Body of pancreas (tissue), 4 donors: ENCODE measurements at regions not wholly inside any gene's neighbourhood (a gene's known extent, or its start where the extent isn't known, plus 50 kb on each side); places are given as distances from the start of the nearest gene placed in this dataset.

Experiments used
- CTCF ChIP-seq, 7 experiments: fragments of 450-650 bp in 4 of 7; fragments of 200-600 bp in 3 of 7; sonication (generic) in 3 of 7; IDR thresholded peaks; one replicate each; pipeline ENCODE4 v1.5.1; 2016 to 2019; ENCODE audit warnings: antibody characterized with exemption in 7 of 7
- POLR2A ChIP-seq, 3 donors: fragments of 450-650 bp; IDR thresholded peaks; one replicate each; pipeline ENCODE4 v1.6.1; 2016; ENCODE audit warnings: antibody characterized with exemption in 3 of 3, mild to moderate bottlenecking in 2 of 3

DNA sequence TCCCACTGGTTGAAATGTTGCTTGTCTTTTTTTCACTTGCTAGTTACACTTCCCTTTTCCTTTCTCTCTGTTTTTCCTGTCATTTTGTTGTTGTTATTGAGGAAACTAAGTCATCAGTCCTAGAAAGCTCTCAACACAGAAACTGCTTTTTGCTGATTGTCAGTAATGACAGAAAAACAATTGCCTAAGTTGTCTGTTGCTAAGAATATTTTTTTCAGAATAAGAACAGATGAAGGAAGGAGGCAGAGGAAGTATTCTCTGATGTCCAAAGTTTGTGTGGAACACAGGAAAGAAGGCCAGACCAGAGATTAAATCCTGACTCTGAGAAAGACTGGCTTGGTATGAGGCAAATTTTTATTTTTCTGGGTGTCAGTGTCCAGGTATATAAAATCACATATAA is 163.3 kb downstream of the CASP12 start:
- no peak for TF ChIP-seq POLR2A (IDR thresholded peaks at IDR 0.05)
- no peak for TF ChIP-seq CTCF (IDR thresholded peaks at IDR 0.05)
